ENCODE measurements at regions not wholly inside any gene's neighbourhood (a gene's known extent, or its start where the extent isn't known, plus 50 kb on each side); places are given as distances from the start of the nearest gene placed in this dataset.

GRCh38 chr11:101369835-101370234 is 214.0 kb downstream of the TRPC6 start:
- no peak overlapping the region for H2BK20ac ChIP-seq (ENCODE audit: low read length)
- H4K8ac ChIP-seq (ENCODE audit: extremely low read depth, insufficient read depth, low read length), result no peak overlapping the region; the same call in 1 of the 2 replicates
- no peaks in the 10 kb centered on the region for H3K4me1 ChIP-seq (replicated peaks in 1 of 4; ENCODE audit: control insufficient read depth in 3 of 4, insufficient read depth in 4 of 4, low read length in 3 of 4)
- H2AK5ac ChIP-seq (ENCODE audit: low read depth, low read length), result no peak overlapping the region
- H3K4me3 ChIP-seq (ENCODE audit: extremely low read depth in 1 of 4, insufficient read depth in 2 of 4, low read depth in 3 of 4, low read length in 4 of 4), result no peak overlapping the region
- no peak overlapping the region for H3K14ac ChIP-seq (ENCODE audit: insufficient read length)
- H3K4ac ChIP-seq (replicated peaks; ENCODE audit: insufficient read length, low read depth, low read length), result no peak overlapping the region
- no peak overlapping the region for H3K23ac ChIP-seq (ENCODE audit: insufficient read length)
- H3K18ac ChIP-seq (ENCODE audit: extremely low read depth, low read length), result no peak overlapping the region
- no peak overlapping the region for H2BK120ac ChIP-seq (replicated peaks; ENCODE audit: low read depth, low read length)
- no peak overlapping the region for H2BK5ac ChIP-seq (ENCODE audit: low read depth, low read length)
- no peak overlapping the region for H3K56ac ChIP-seq (replicated peaks; ENCODE audit: insufficient read length, low read depth, low read length)
- H3K79me2 ChIP-seq (ENCODE audit: control insufficient read depth in 1 of 2, insufficient read depth in 2 of 2, low read length in 2 of 2), result no peaks in the 10 kb centered on the region
- POLR2A ChIA-PET (ENCODE audit: partially characterized antibody), result no interaction called here
- 100% methylated on average over 5 of the region's 5 CpGs; no CpG with 5 or more reads in 1 of the 2 experiments for WGBS, 2 experiments (ENCODE audit: extremely low coverage in 1 of 2, insufficient coverage in 1 of 2, insufficient read length in 1 of 2, insufficient replicate concordance in 2 of 2, low coverage in 1 of 2, low lambda C conversion rate in 2 of 2, missing lambda C conversion rate in 1 of 2)
- H3K23me2 ChIP-seq (ENCODE audit: low read depth, low read length), result no peaks in the 10 kb centered on the region
- no peaks in the 10 kb centered on the region for H3K27me3 ChIP-seq (replicated peaks in 1 of 4; ENCODE audit: control insufficient read depth in 3 of 4, extremely low read depth in 1 of 4, insufficient read depth in 3 of 4, low read length in 3 of 4)
- no peaks in the 10 kb centered on the region for H4K20me1 ChIP-seq (replicated peaks in 1 of 2; ENCODE audit: control insufficient read depth in 1 of 2, insufficient read depth in 2 of 2, low read length in 2 of 2)
- H4K5ac ChIP-seq (ENCODE audit: insufficient read length, low read depth, low read length), result no peak overlapping the region
- CTCF ChIA-PET (ENCODE audit: partially characterized antibody), result no interaction called here
- FAIRE-seq, result no peak
- no peak overlapping the region for H4K91ac ChIP-seq (replicated peaks; ENCODE audit: insufficient read length, low read length)
- H3K79me1 ChIP-seq (ENCODE audit: low read depth, low read length), result no peaks in the 10 kb centered on the region
- no peaks in the 10 kb centered on the region for H3K36me3 ChIP-seq (ENCODE audit: control insufficient read depth in 2 of 4, insufficient read depth in 4 of 4, low read length in 3 of 4)
- H3K9ac ChIP-seq (replicated peaks in 1 of 4; ENCODE audit: extremely low read depth in 1 of 4, low read depth in 3 of 4, low read length in 3 of 4), result no peak overlapping the region
- no peak for TF ChIP-seq YY1 (IDR thresholded peaks at IDR 0.05; ENCODE audit: low read depth, low read length)
- TF ChIP-seq SIRT6 (IDR thresholded peaks at IDR 0.05; ENCODE audit: low read length), result no peak
- TF ChIP-seq NRF1 (IDR thresholded peaks at IDR 0.05; ENCODE audit: low read depth, low read length), result no peak
- DNase-seq (ENCODE audit: low read depth in 1 of 2, low spot score in 2 of 2), result no peak
- H3K4me2 ChIP-seq (ENCODE audit: insufficient read depth in 1 of 2, low read depth in 2 of 2, low read length in 2 of 2), result no peak overlapping the region
- H2AFZ ChIP-seq (ENCODE audit: low read length), result no peak overlapping the region
- no peaks in the 10 kb centered on the region for H3K9me3 ChIP-seq (ENCODE audit: insufficient read depth in 2 of 2, low read depth in 1 of 2, low read length in 1 of 2)
- H3K27ac ChIP-seq (ENCODE audit: low read depth, low read length), result no peak overlapping the region
- no peak overlapping the region for H2BK12ac ChIP-seq (ENCODE audit: low read depth, low read length)
- H2BK15ac ChIP-seq (ENCODE audit: low read length), result no peak overlapping the region
